RWPE1 (cell line): ENCODE measurements at regions not wholly inside any gene's neighbourhood (a gene's known extent, or its start where the extent isn't known, plus 50 kb on each side); places are given as distances from the start of the nearest gene placed in this dataset.
A peak's percentile ranks its signal among the peaks of the same experiment; 100 is the strongest.

Source experiments
- CTCF ChIA-PET: fragments of 350-600 bp; sonication (Branson Sonifier 250); formaldehyde crosslinking; extraction: SDS; loops from one replicate; lab custom pipeline; 2021; lab: Yijun Ruan, JAX
- POLR2A ChIA-PET: fragments of 400-600 bp; formaldehyde crosslinking; extraction: SDS; loops from one replicate; lab custom pipeline; 2020; ENCODE audit warnings: antibody characterized with exemption; ENCODE audit not compliant: low non-redundant PET; lab: Yijun Ruan, JAX
- DNase-seq: peaks from one replicate; pipeline ENCODE4 v3.0.0; 2012; ENCODE audit warnings: low spot score
- H3K27ac ChIP-seq: fragments of 450-650 bp; 2 replicates; pipeline ENCODE4 v1.5.1; 2017
- CTCF ChIP-seq: fragments of 450-650 bp; conservative IDR thresholded peaks from 2 replicates; pipeline ENCODE4 v1.5.1; 2017; ENCODE audit warnings: low read depth, mild to moderate bottlenecking

- POLR2A ChIA-PET = no interaction called here
- CTCF ChIA-PET = no interaction called here
- no peak overlapping the region for H3K27ac ChIP-seq
- no peak for DNase-seq
- no peak for TF ChIP-seq CTCF
Measured at GRCh38 chr4:14835708-14836425, 166.4 kb upstream of the CPEB2 start.

GRCh38 chr4:14837860-14838259 lies 164.4 kb upstream of the CPEB2 start:
- no peak for DNase-seq
- TF ChIP-seq CTCF = no peak
- CTCF ChIA-PET = no interaction called here
- H3K27ac ChIP-seq = no peak overlapping the region
- POLR2A ChIA-PET = interaction anchor here (0.7 kb wide), 1 partner anchor 163 kb away, joined by 3 read pairs; no protein-coding TSS in a partner anchor

GRCh38 chr4:14841801-14842768 lies 160.2 kb upstream of the CPEB2 start:
- ChIA-PET CTCF (interaction anchor here (0.6 kb wide), 1 partner anchor 13 kb away, joined by 3 read pairs; no protein-coding TSS in a partner anchor), POLR2A (no interaction called here)
- H3K27ac ChIP-seq = peak overlapping the region; percentile 8; the same call in 1 of the 2 replicates
- no peak for TF ChIP-seq CTCF
- DNase-seq = peak; percentile 36

GRCh38 chr4:14842964-14843630 lies 159.2 kb upstream of the CPEB2 start:
- H3K27ac ChIP-seq = no peak overlapping the region
- CTCF ChIA-PET = interaction anchor here (0.6 kb wide), 1 partner anchor 17 kb away, joined by 5 read pairs; no protein-coding TSS in a partner anchor
- POLR2A ChIA-PET = no interaction called here
- TF ChIP-seq CTCF = no peak
- no peak for DNase-seq

GRCh38 chr4:14844061-14844460 lies 158.2 kb upstream of the CPEB2 start:
- POLR2A ChIA-PET = no interaction called here
- no peak for TF ChIP-seq CTCF

GRCh38 chr4:14848229-14848628 lies 154.1 kb upstream of the CPEB2 start:
- no peak for TF ChIP-seq CTCF
- CTCF ChIA-PET = interaction anchor here (0.7 kb wide), 1 partner anchor 147 kb away, joined by 6 read pairs; no protein-coding TSS in a partner anchor
- no peak overlapping the region for H3K27ac ChIP-seq
- POLR2A ChIA-PET = no interaction called here
- no peak for DNase-seq

More at GRCh38 chr4:14844061-14844460, 158.2 kb upstream of the CPEB2 start:
- DNase-seq = no peak
- CTCF ChIA-PET = no interaction called here
- no peak overlapping the region for H3K27ac ChIP-seq
